NCI-H1105 treated with DMSO at 0.1 percent for 48 hours (cell line): ENCODE measurements at regions not wholly inside any gene's neighbourhood (a gene's known extent, or its start where the extent isn't known, plus 50 kb on each side); places are given as distances from the start of the nearest gene placed in this dataset.

Experiments
- DNase-seq: peaks from one replicate; lab custom pipeline; 2025; lab: John Stamatoyannopoulos, UW

DNA sequence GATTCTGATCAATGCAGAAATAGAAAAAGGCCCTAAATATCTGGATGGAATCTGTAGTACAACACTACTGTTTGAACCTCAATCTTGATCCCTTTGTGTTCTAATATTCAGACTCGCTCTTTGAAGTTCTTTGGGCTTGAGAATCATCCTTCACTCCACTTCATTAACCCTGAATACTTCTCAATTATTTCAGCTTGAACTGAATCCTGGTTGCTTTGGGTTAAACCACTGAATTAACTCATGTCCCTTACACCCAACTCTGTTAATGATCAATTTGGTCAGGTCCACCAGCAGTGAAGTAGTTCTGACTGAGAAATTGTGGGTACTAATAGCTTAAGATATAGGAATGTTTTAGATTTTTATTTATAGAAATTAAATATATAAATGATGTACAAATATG, 1707.2 kb upstream of the ACO1 start:
- DNase-seq: no peak

DNA sequence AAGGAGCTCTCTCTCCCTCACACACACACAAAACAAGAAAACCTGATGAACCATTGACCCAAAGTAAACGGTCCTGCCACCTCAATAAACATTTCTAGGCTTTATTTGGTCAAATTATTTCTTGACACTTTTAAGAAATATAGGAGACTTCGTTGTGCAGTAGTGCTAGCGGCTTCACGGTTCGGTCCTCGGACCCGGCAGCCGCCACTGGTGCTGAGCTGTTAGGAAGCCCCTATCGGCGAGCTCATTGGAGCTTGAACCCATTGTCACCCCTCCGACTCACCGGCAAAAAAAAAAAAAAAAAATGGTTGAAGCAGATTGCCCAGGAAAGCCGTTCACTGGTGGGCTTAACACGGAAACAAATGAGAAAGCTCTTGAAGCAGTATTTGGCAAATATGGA, 1695.6 kb upstream of the ACO1 start:
- no peak for DNase-seq

GRCh38 chr9:30697958-30698357, 1686.5 kb upstream of the ACO1 start:
- no peak for DNase-seq

- DNase-seq: no peak
Observed at GRCh38 chr9:30711591-30711990, 1672.9 kb upstream of the ACO1 start.

DNA sequence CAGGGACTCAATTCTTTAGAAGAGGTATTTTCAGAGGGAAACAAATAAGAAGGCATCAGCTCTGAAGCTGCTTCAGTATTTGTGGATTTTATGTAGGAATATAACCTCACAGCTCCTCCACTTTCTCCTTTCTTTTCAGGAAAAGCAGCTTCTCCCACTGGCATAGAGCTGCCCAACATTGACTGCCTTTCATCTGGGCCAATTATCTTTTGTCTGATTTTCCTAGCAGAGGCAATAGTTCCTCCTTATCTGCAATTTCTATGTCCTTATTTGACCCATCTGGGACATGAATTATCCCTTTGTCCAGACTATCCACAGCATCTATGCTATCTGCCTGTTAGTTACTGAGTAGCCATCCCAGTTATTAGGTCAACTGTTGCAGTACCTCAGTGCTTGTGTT, 1671.2 kb upstream of the ACO1 start:
- DNase-seq: no peak

DNA sequence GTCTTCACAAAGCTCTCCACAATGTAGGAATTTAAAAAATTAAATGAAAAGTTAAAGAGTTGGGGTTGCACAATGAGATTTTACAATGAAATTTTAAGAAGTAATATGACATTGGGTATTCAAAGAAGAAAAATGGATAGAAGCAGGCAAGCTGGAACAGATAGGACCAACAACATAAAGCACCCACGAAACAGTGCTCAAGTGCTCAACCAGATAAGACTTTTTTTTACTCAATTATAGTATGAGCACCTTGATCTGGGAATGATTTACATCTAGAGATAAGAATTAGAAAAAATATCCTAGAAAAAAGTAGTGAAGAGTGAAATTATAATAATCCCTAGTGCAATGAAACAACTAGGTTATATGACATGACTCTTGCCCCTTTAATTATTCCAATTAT, 1670.1 kb upstream of the ACO1 start:
- no peak for DNase-seq

GRCh38 chr9:30718483-30718882, 1666.0 kb upstream of the ACO1 start:
- no peak for DNase-seq

GRCh38 chr9:30722065-30722464, 1662.4 kb upstream of the ACO1 start:
- no peak for DNase-seq

DNA sequence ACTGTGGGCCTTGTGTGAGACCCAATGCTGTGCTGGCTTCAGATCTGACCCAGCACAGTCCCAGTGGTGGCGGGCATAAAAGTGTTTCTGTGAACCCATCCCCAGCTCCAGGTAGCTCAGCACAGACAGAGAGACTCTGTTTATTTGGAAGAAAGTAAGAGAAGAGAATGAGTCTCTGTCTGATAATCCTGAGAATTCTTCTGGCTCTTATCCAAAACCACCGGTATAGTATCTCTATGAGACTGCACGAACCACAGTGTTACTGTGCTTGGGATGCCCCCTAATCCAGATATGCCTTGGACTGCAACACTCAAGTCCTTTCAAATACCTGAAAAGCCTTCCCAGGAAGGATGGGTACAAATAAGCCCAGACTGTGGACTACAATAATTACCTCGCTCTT, 1660.8 kb upstream of the ACO1 start:
- DNase-seq: no peak

DNA sequence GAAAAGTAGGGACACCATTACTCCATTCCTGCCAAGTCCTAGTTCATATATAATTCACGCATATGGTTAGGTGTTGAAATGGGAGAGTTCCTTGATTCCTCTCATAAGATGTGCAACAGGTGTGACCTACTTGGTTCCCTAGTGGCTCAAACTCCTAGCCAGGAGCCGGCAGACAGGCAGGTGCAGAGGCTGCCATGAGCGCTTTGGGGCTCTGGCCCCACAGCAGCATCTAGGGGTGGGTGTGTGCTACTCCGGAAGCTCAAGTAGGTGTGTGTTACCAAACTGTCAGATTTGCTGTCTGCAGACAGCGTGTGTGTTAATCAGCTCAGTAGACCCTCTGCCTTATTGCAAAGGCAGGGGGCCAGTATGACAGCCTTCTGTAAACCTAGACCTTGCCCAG, 1652.4 kb upstream of the ACO1 start:
- no peak for DNase-seq

GRCh38 chr9:30744871-30745270, 1639.6 kb upstream of the ACO1 start:
- DNase-seq: no peak

DNA sequence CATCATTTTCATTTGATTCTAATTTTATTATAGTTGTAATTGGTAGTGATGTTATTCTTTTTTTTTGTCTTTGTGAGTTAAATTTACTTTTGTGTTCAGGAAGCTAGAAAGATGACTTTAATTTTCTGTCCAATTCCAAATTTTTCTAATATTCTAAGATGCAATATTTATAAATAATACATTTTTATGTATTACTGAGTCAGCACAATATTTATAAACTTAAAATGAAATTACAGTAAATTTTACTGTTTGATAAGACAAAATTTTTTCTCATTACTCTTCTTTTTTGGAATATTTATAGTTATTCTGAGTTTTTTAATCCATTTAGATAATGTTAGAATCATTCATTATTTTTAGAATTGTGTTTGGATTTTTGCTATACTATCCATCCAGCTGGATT, 1637.9 kb upstream of the ACO1 start:
- DNase-seq: no peak

- no peak for DNase-seq
Observed at GRCh38 chr9:30757723-30758122, 1626.7 kb upstream of the ACO1 start.

DNA sequence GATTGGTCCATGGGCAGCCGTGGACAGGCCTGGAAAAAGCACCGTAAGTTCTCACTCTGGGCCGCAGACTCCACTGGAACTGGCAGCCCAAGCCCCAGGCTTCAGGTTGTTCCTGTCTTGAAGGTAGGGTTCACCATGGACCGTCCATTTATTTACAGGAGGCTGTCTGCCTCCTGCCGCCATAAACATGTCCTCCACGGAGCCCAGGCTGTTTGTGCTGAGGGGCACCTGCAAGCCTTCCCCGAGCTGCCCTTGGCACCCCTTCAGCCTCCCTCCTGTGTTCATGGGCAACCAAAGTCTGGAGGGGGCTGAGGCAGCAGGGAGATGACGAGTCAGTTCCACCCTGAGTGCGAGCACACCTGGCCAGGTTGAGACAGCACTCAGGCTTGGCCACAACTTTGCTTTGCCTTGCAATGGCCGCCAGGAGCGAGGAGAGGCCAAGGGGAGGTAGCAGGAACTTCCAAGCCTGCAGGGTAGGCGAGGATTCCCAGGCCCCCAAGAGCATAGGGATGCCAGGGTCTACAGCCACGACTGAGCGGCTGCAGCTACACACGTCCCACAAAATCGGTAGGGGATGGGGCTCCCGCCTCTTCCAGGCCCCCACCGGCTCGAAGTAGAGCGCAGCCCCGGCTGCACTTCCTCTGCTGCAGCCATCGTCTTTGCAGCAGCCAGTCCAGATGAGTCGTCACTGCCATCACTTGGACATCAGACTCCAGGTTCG, 1625.6 kb upstream of the ACO1 start:
- no peak for DNase-seq

DNA sequence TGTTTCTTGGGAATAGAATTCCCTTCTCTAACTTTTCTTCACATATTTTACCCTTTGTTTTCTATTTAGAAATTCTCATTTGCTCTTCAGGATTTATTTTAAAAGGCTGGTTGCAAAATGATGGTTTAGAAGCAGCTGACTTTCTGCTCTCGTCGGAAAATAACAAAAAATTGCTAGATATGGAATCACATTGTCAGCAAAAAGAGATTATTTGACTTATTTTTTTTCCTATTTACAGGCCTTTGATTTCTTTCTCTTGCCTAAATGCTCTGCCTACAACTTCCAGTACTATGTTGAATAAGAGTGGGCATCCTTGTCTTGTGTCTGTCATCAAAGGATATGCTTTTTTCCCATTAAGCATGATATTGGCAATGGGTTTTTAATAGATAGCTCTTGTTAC, 1619.1 kb upstream of the ACO1 start:
- no peak for DNase-seq

GRCh38 chr9:30771163-30771708, 1613.2 kb upstream of the ACO1 start:
- DNase-seq: peak; percentile 7

GRCh38 chr9:30771760-30772159, 1612.7 kb upstream of the ACO1 start:
- no peak for DNase-seq

DNA sequence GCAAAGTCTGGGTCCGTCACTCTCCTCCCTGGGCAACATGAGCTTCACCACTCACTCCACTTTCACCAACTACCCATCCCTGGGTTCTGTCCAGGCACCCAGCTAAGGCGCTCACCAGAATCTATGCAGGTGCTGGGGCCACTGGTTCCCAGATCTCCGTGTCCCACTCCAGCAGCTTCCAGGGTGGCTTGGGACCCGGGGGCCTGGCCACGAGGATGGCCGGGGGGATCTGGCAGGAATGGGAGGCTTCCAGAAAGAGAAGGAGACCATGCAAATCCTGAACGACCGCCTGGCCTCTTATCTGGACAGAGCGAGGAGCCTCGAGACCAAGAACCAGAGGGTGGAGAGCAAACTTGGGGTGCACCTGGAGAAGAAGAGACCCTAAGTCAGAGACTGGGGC, 1611.0 kb upstream of the ACO1 start:
- no peak for DNase-seq

GRCh38 chr9:30774326-30774725, 1610.1 kb upstream of the ACO1 start:
- no peak for DNase-seq

- no peak for DNase-seq
Observed at GRCh38 chr9:30775236-30775635, 1609.2 kb upstream of the ACO1 start.

DNA sequence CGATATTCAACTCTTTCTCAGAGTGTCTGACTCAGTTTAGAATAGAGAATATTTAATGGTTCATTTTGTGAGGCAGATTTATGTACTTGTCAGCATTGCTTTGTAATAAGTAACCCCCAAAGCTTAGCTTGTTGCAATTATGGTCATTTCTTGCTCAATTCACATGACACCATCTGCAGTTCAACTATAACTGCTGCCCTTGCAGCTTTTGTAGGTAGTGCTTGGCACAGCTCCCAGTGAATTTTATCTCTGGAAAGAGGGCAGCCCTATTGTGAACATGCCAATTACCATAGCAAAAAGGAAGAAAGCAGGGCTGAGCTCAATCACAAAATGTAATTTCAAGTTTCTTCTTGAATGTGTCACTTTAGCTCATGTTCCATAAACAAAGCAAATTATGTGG, 1587.7 kb upstream of the ACO1 start:
- peak; percentile 74 for DNase-seq

GRCh38 chr9:30799527-30800101, 1584.8 kb upstream of the ACO1 start:
- DNase-seq: no peak

DNA sequence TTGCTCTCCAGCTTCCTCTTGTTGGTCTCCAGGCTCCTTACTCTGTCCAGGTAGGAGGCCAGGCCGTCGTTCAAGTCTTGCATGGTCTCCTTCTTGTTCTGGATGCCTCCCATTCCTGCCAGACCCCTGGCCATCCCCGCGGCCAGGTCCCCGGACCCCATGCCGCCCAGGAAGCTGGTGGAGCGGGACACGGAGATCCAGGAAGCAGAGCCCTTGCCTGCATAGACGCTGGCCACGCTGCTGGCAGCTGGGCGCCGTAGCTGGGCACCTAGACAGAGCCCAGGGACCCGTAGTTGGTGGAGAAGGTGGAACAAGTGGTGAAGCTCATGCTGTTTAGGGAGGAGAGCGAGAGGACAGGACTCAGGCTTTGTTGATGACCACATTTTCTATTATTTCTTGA, 1584.0 kb upstream of the ACO1 start:
- no peak for DNase-seq

DNA sequence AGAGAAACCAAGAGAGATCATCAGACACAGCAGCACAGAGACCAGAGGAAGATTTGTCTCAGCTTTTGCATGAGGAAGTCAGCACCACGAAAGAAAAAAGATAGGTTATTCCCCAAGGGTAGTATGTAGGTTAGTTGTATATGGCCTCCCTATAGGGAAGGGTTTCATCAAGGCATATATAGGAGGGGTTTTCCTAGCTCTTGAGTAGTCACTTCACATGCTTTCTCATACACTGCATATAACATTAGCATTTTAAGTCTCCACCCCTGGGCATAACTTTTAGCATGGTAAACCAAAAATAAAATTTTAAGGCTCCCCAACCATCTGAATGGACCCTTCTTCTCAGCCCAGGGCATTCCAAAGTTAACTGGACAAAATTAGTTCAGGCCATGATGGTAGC, 1571.6 kb upstream of the ACO1 start:
- DNase-seq: no peak
